HFFc6 (cell line): ENCODE measurements at regions not wholly inside any gene's neighbourhood (a gene's known extent, or its start where the extent isn't known, plus 50 kb on each side); places are given as distances from the start of the nearest gene placed in this dataset.

Experiments used
- DNase-seq: peaks from one replicate; pipeline ENCODE4 v3.0.0-alpha.2; 2018
- H3K27ac Mint-ChIP-seq: 2 replicates; pipeline ENCODE4 v1.8.0; 2020; ENCODE audit warnings: mild to moderate bottlenecking, mixed read lengths
- H3K27me3 Mint-ChIP-seq: 2 replicates; pipeline ENCODE4 v1.8.0; 2021; ENCODE audit warnings: mild to moderate bottlenecking, moderate library complexity, mixed read lengths; ENCODE audit not compliant: insufficient read depth
- H3K36me3 Mint-ChIP-seq: 2 replicates; pipeline ENCODE4 v1.8.0; 2021; ENCODE audit warnings: low read depth, mixed read lengths
- H3K4me1 Mint-ChIP-seq: 2 replicates; pipeline ENCODE4 v1.8.0; 2020; ENCODE audit warnings: low read depth, mixed read lengths
- H3K4me3 Mint-ChIP-seq: 2 replicates; pipeline ENCODE4 v1.8.0; 2020; ENCODE audit warnings: mild to moderate bottlenecking, moderate library complexity, mixed read lengths
- H3K9me3 Mint-ChIP-seq: 2 replicates; pipeline ENCODE4 v1.8.0; 2020; ENCODE audit warnings: mild to moderate bottlenecking, mixed read lengths
- TF ChIP-seq, protein P1 (sequence below): fragments of 200-600 bp; sonication (generic); IDR thresholded peaks from 2 replicates; pipeline ENCODE4 v1.5.0; 2021; ENCODE audit warnings: antibody characterized with exemption, mild to moderate bottlenecking

DNA sequence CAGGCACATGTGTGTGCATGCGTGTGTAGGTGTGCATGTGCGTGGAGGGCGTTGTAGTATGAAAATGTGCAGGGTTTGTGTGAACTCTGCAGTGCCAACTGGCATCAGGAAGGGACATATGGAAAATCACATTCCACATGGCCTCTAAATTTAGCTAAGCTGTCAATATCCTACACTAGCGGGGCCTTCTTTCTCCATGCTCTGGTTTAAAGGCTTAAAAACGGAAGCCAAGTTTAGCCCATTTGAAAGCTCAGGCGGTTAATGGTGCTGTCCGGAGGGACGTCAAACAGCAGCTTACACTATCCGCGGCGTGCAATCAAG is 144.1 kb upstream of the NOCT start:
- H3K36me3 Mint-ChIP-seq = no peaks in the 10 kb centered on the region
- no peaks in the 10 kb centered on the region for H3K9me3 Mint-ChIP-seq
- no peak for DNase-seq
- peaks cover 11% of the 10 kb centered on the region; the same call in 1 of the 2 replicates for H3K27me3 Mint-ChIP-seq
- no peak overlapping the region for H3K27ac Mint-ChIP-seq
- TF ChIP-seq, protein P1, sequence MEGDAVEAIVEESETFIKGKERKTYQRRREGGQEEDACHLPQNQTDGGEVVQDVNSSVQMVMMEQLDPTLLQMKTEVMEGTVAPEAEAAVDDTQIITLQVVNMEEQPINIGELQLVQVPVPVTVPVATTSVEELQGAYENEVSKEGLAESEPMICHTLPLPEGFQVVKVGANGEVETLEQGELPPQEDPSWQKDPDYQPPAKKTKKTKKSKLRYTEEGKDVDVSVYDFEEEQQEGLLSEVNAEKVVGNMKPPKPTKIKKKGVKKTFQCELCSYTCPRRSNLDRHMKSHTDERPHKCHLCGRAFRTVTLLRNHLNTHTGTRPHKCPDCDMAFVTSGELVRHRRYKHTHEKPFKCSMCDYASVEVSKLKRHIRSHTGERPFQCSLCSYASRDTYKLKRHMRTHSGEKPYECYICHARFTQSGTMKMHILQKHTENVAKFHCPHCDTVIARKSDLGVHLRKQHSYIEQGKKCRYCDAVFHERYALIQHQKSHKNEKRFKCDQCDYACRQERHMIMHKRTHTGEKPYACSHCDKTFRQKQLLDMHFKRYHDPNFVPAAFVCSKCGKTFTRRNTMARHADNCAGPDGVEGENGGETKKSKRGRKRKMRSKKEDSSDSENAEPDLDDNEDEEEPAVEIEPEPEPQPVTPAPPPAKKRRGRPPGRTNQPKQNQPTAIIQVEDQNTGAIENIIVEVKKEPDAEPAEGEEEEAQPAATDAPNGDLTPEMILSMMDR = no peak
- H3K4me3 Mint-ChIP-seq = no peak overlapping the region
- H3K4me1 Mint-ChIP-seq = peaks cover 20% of the 10 kb centered on the region

DNA sequence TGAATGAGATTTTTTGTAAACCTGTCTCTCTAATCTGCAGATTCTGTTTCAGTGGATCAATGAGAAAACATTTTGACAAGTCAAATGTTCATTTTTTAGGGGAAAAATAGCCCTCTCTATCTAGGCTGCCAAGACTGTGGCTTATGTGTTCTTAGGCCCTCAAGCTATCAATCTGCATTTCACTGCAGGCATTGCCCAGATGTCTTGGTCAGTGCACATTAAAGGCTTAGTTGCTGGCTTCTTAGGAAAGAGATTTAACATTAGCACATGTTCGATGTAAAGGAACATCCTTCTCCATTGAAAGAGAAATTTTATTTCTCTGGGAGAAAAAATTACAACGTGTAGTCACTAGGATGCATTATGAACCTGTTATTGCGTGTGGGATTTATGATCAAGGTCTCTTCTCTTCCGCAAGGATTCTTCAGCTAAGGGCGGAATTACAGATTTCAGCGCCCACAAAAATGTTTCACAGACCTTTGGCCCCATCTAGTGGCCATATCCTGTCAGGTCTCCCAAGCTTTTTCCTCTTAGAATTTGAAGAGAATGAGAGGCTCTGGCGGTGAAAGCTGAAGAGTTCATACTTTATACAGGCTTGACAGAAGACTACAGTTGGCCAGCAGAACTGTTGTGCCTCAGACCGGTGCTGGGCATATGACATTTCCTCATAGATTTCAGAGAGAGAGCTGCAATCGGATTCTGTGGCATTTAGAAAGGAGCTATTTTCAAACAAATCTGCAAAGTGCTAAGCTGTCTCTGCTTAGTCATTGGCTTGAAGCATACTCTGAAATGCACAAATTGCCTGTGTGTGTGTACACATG is 144.6 kb upstream of the NOCT start:
- H3K36me3 Mint-ChIP-seq = no peaks in the 10 kb centered on the region
- H3K4me3 Mint-ChIP-seq = no peak overlapping the region
- TF ChIP-seq, protein P1 = peak; percentile 94
- H3K4me1 Mint-ChIP-seq = peaks cover 14% of the 10 kb centered on the region
- no peaks in the 10 kb centered on the region for H3K9me3 Mint-ChIP-seq
- H3K27me3 Mint-ChIP-seq = peaks cover 11% of the 10 kb centered on the region; the same call in 1 of the 2 replicates
- H3K27ac Mint-ChIP-seq = no peak overlapping the region
- peak; percentile 62 for DNase-seq

DNA sequence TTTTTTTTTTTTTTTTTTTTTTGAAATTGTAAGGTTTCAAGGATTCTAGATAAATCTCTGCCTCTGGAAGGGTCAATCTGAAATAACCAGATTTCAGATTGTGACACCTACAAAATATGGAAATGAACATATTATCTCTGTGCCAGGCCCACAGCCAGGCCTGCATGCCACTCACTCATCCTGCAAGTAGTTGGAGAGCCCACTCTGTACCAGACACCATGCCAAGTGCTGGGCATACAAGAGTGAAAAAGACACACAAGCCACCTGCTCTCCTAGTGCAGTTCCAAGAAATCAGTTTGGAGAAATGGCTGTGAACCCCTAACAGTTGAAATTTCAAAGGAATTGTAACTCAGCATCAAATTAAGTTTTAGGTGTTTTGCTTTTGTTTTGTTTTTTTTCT is 145.9 kb upstream of the NOCT start:
- H3K36me3 Mint-ChIP-seq = no peaks in the 10 kb centered on the region
- DNase-seq = no peak
- no peaks in the 10 kb centered on the region for H3K9me3 Mint-ChIP-seq
- H3K4me3 Mint-ChIP-seq = no peak overlapping the region
- H3K4me1 Mint-ChIP-seq = peaks cover 8% of the 10 kb centered on the region
- no peak overlapping the region for H3K27ac Mint-ChIP-seq
- TF ChIP-seq, protein P1 = no peak
- H3K27me3 Mint-ChIP-seq = peaks cover 9% of the 10 kb centered on the region

DNA sequence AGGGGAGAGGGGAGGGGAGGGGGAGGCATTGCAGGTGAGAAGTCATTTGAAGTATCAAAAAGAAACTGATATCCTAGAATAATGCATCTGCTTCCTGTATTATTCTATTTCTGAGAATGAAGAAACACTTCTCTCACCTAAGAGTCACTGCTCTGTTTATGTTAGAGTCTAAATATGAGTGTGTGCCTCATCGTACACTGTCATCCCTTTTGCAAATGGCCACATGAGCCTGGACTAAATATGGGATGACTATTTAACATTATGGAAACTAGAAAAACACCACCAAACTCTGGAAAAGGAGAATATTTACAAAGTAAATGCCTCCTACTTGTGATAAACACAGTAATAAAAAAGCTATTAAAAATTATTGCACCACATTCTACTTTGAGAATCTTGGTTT is 146.4 kb upstream of the NOCT start:
- Mint-ChIP-seq H3K27me3 (peaks cover 7% of the 10 kb centered on the region), H3K4me3 (no peak overlapping the region), H3K27ac (no peak overlapping the region), H3K4me1 (peaks cover 8% of the 10 kb centered on the region), H3K9me3 (no peaks in the 10 kb centered on the region), H3K36me3 (no peaks in the 10 kb centered on the region)
- DNase-seq = no peak
- TF ChIP-seq, protein P1 = no peak

DNA sequence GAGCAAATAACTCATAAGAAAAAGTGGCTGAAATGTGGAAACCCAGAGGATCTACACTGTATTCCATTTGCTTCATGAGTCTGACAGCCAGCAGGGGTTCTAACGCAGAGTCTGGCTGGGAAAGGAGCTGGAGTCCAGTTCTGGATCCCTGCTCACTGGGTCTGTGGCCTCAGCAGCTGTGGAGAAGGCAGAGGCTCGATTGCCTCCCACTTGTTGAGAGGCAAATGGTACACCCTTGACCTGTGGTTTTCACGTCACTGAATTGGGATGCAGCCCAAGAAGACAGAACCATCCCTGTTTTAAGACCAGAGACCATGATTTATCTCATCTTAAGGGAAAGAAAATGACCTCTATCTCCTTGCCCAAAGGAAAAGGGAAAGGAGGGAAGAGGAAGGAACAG is 147.0 kb upstream of the NOCT start:
- peaks cover 8% of the 10 kb centered on the region for H3K4me1 Mint-ChIP-seq

More for the DNA sequence above, 147.0 kb upstream of the NOCT start:
- DNase-seq = no peak
- Mint-ChIP-seq H3K27me3 (peaks cover 6% of the 10 kb centered on the region), H3K36me3 (no peaks in the 10 kb centered on the region), H3K4me3 (no peak overlapping the region), H3K9me3 (no peaks in the 10 kb centered on the region), H3K27ac (no peak overlapping the region)
- TF ChIP-seq, protein P1 = no peak
